ENCODE measurements at regions not wholly inside any gene's neighbourhood (a gene's known extent, or its start where the extent isn't known, plus 50 kb on each side); places are given as distances from the start of the nearest gene placed in this dataset.

GRCh38 chr5:116759860-116760640 lies 185.4 kb upstream of the SEMA6A start:
- TF ChIP-seq CTCF (conservative IDR thresholded peaks at IDR 0.05; ENCODE audit: low read depth, low read length): no peak
- no peak for DNase-seq (ENCODE audit: low read depth)
- H3K4me3 ChIP-seq (ENCODE audit: low read length): no peak overlapping the region

DNA sequence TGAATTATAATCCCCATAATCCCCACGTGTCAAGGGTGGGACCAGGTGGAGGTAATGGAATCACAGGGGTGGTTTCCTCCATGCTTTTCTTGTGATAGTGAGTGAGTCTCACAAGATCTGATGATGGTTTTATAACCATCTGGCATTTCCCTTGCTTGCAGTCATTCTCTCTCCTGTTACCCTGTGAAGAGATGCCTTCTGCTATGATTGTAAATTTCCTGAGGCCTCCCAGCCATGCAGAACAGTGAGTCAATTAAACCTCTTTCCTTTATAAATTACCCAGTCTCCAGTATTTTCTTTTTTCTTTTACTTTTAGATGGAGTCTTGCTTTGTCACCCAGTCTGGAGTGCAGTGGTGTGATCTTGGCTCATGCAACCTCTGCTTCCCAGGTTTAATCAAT lies 182.7 kb upstream of the SEMA6A start:
- H3K4me3 ChIP-seq (ENCODE audit: low read length): no peak overlapping the region
- DNase-seq (ENCODE audit: low read depth): no peak
- TF ChIP-seq CTCF (conservative IDR thresholded peaks at IDR 0.05; ENCODE audit: low read depth, low read length): no peak

DNA sequence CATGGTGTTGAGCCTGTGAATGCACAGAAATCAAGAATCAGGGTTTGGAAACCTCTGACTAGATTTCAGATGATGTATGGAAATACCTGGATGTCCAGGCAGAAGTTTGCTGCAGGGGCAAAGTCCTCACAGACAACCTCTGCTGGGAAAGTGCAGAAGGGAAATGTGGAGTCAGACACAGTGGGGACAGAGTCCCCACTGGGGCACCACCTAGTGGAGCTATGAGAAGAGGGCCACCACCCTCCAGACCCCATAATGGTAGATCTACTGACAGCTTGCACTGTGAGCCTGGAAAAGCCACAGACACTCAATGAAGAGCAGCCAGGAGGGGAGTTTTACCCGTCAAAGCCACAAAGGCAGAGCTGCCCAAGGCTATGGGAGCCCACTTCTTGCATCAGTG lies 181.9 kb upstream of the SEMA6A start:
- no peak overlapping the region for H3K4me3 ChIP-seq (ENCODE audit: low read length)
- TF ChIP-seq CTCF (conservative IDR thresholded peaks at IDR 0.05; ENCODE audit: low read depth, low read length): no peak
- no peak for DNase-seq (ENCODE audit: low read depth)

DNA sequence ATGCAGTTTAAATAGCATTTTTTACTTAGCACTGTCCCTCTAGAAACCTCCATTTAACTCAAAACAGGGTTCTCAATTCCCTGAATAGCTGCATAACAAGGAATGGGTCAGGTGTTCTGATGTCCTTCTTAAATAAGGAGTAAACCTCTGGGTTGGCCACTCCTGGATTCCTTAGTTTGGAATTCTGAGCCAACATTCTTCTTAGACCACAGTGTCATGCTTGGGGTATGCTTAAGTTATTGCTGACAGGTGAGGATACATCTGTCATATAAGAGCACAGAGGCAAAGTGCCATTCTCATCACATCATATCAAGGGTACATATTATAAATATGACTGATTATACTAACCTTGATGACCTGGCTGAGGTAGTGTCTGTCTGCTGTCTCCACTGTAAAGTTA lies 179.9 kb upstream of the SEMA6A start:
- no peak overlapping the region for H3K4me3 ChIP-seq (ENCODE audit: low read length)
- no peak for DNase-seq (ENCODE audit: low read depth)
- no peak for TF ChIP-seq CTCF (conservative IDR thresholded peaks at IDR 0.05; ENCODE audit: low read depth, low read length)

DNA sequence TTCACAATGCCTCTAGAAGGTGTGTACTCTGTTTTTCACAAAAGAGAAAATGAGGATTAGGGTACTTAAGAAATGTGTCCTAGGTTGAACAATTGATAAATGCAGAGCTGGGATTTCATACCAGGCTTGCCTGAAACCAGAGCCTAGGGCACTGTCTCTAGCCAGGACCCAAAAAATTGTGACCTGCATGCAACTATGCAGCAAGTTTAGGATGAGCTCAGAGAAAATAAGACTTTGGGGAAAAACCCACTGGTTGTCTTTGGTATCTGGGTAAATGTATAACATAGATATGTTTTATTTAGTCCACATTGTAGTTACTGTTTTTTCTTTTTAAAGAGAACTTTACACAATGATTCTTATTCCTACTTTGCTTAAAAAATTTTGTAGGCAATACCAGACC lies 177.1 kb upstream of the SEMA6A start:
- no peak for TF ChIP-seq CTCF (conservative IDR thresholded peaks at IDR 0.05; ENCODE audit: low read depth, low read length)
- no peak for DNase-seq (ENCODE audit: low read depth)
- H3K4me3 ChIP-seq (ENCODE audit: low read length): no peak overlapping the region

DNA sequence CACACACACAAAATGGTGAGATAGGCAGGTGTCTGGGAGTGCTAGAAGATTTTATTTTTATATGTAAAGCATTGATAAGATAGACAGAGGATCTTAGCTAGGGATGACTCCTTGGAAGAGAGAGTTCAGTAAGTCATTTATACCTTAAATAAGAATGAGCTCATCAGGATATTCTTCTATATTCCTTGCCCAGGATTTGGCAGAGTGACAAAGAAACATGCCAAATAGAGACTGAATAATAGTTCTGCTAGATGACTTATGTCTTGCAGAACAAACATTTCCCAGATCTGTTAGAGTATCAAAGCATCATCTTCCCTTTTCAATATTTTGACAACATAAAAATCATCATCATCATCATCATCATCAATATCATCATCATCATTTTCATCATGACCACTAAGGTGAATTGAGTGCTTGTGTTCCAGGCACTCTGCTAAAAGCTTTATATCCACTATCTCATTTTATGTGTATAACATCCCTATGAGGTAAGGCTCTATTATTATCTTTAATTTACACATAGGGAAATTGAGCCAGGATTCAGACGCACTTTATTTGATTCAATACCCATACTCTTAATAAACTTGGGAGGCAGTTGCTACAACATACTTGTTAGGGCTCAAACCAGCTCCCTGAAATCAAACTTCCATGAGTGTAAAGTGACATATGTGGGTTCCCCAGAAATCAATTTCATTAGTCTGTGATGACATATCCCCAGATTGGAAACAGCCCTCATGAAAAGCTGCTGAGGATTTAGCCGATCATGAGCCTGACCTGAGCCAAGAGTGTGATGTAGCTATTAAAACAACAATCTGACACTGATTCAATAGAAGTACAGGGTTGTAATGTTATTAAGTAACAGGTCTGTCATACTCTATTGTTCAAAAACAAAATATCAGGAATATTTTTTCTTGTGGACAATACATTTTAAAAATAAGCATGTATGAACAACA lies 176.3 kb upstream of the SEMA6A start:
- TF ChIP-seq CTCF (conservative IDR thresholded peaks at IDR 0.05; ENCODE audit: low read depth, low read length): no peak
- no peak for DNase-seq (ENCODE audit: low read depth)
- H3K4me3 ChIP-seq (ENCODE audit: low read length): no peak overlapping the region
